Nephron (organoid): ENCODE measurements at regions not wholly inside any gene's neighbourhood (a gene's known extent, or its start where the extent isn't known, plus 50 kb on each side); places are given as distances from the start of the nearest gene placed in this dataset.

Experiments used
- H3K27ac Mint-ChIP-seq, 3 experiments: 2 replicates each; pipeline ENCODE4 v1.8.0; 2020; ENCODE audit warnings: mixed read lengths in 3 of 3, mild to moderate bottlenecking in 2 of 3, moderate library complexity in 1 of 3
- H3K27me3 Mint-ChIP-seq: 2 replicates; pipeline ENCODE4 v1.8.0; 2021; ENCODE audit warnings: low read depth, mild to moderate bottlenecking, moderate library complexity, mixed read lengths
- H3K36me3 Mint-ChIP-seq: 2 replicates; pipeline ENCODE4 v1.8.0; 2020; ENCODE audit warnings: low read depth, mixed read lengths
- H3K4me1 Mint-ChIP-seq: 2 replicates; pipeline ENCODE4 v1.8.0; 2020; ENCODE audit warnings: mixed read lengths
- H3K4me3 Mint-ChIP-seq, 3 experiments: 2 replicates each; pipeline ENCODE4 v1.8.0; 2020; ENCODE audit warnings: mild to moderate bottlenecking in 3 of 3, mixed read lengths in 3 of 3, moderate library complexity in 2 of 3
- H3K9me3 Mint-ChIP-seq: 2 replicates; pipeline ENCODE4 v1.8.0; 2020; ENCODE audit warnings: mixed read lengths
- CTCF ChIP-seq, 3 experiments: fragments of 200-600 bp; sonication (generic); IDR thresholded peaks; one replicate each; pipeline ENCODE4 v1.5.0; 2021; ENCODE audit warnings: antibody characterized with exemption in 3 of 3; ENCODE audit not compliant: unreplicated experiment in 3 of 3

GRCh38 chr5:171573451-171574225, 154.2 kb downstream of the FGF18 start:
- no peak for TF ChIP-seq CTCF (IDR thresholded peaks at IDR 0.05; ENCODE audit: unreplicated experiment in 3 of 3)
- Mint-ChIP-seq H3K36me3 (peaks cover 12% of the 10 kb centered on the region), H3K27ac (peak overlapping the region in 2 of 3 experiments; percentile 17 to 62), H3K27me3 (peaks cover 6% of the 10 kb centered on the region), H3K9me3 (peaks cover 26% of the 10 kb centered on the region), H3K4me3 (no peak overlapping the region), H3K4me1 (peaks cover 28% of the 10 kb centered on the region)

- TF ChIP-seq CTCF (IDR thresholded peaks at IDR 0.05; ENCODE audit: unreplicated experiment in 3 of 3) = no peak
- Mint-ChIP-seq H3K4me1 (peaks cover 31% of the 10 kb centered on the region), H3K27ac (peak overlapping the region in 2 of 3 experiments; percentile 17 to 62), H3K27me3 (peaks cover 6% of the 10 kb centered on the region), H3K4me3 (no peak overlapping the region), H3K36me3 (peaks cover 8% of the 10 kb centered on the region), H3K9me3 (peaks cover 21% of the 10 kb centered on the region)
These were observed 154.9 kb downstream of the FGF18 start for GRCh38 chr5:171574376-171574775.

GRCh38 chr5:171575386-171575785, 155.9 kb downstream of the FGF18 start:
- peak overlapping the region in 2 of 3 experiments; percentile 3 to 62 for H3K27ac Mint-ChIP-seq
- no peak for TF ChIP-seq CTCF (IDR thresholded peaks at IDR 0.05; ENCODE audit: unreplicated experiment in 3 of 3)
- H3K4me3 Mint-ChIP-seq = no peak overlapping the region
- H3K27me3 Mint-ChIP-seq = peaks cover 6% of the 10 kb centered on the region
- H3K4me1 Mint-ChIP-seq = peaks cover 41% of the 10 kb centered on the region
- H3K36me3 Mint-ChIP-seq = no peaks in the 10 kb centered on the region
- H3K9me3 Mint-ChIP-seq = peaks cover 11% of the 10 kb centered on the region

GRCh38 chr5:171575808-171576207, 156.4 kb downstream of the FGF18 start:
- no peak for TF ChIP-seq CTCF (IDR thresholded peaks at IDR 0.05; ENCODE audit: unreplicated experiment in 3 of 3)
- Mint-ChIP-seq H3K9me3 (peaks cover 10% of the 10 kb centered on the region), H3K36me3 (no peaks in the 10 kb centered on the region), H3K4me1 (peaks cover 45% of the 10 kb centered on the region), H3K27ac (no peak overlapping the region), H3K4me3 (no peak overlapping the region), H3K27me3 (peaks cover 8% of the 10 kb centered on the region)

GRCh38 chr5:171577042-171577758, 157.8 kb downstream of the FGF18 start:
- Mint-ChIP-seq H3K9me3 (peaks cover 4% of the 10 kb centered on the region), H3K27ac (peak overlapping the region in 1 of 3 experiments; percentile 86), H3K4me1 (peaks cover 48% of the 10 kb centered on the region), H3K36me3 (no peaks in the 10 kb centered on the region), H3K4me3 (no peak overlapping the region), H3K27me3 (peaks cover 10% of the 10 kb centered on the region)
- TF ChIP-seq CTCF (IDR thresholded peaks at IDR 0.05; ENCODE audit: unreplicated experiment in 3 of 3) = no peak
